ENCODE measurements at regions not wholly inside any gene's neighbourhood (a gene's known extent, or its start where the extent isn't known, plus 50 kb on each side); places are given as distances from the start of the nearest gene placed in this dataset.

DNA sequence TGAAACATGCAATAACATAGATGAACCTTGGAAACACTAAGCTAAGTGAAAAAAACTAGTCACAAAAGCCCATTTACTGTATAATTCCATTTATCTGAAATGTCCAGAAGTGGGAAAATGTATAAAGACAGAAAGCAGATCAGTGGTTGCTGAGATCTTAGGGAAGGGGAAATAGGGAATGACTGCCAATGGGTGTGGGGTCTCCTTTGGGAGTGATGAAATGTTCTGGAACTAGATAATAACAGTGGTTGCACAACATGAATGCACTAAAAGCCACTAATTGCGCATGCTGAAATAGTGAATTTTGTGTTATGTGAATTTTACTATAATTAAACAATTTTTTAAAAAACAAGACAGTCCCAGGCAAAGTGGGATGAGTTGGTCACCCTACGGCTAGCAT lies 472.8 kb downstream of the CCDC171 start:
- H3K4me3 ChIP-seq (ENCODE audit: low read depth, low read length), result no peak overlapping the region
- no peak for TF ChIP-seq CTCF (IDR thresholded peaks at IDR 0.05; ENCODE audit: low read depth, low read length)
- DNase-seq (ENCODE audit: low read depth, low spot score), result no peak
- in situ Hi-C loops (cut with HindIII; ENCODE audit: low sequenced_read_pairs), result no loop called here

DNA sequence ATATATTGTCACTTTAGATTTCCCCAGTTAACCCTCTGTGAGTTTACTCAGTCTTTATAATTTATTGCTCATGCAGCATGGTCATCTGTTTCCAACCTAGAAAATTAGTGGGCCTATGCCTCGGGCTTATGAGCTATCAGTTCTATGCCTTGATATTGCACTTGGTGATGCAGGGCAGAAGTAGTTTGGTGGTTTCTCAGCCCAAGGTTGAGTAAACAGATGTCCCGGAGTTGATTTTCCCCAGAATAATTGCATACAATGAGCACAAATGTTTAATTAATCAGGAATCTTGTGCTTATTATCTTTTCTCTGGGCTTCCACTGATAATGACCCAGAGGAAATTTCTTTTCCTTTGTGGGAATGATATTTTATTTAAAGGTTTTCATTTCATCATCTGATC lies 474.0 kb downstream of the CCDC171 start:
- no peak overlapping the region for H3K4me3 ChIP-seq (ENCODE audit: low read depth, low read length)
- DNase-seq (ENCODE audit: low read depth, low spot score), result no peak
- TF ChIP-seq CTCF (IDR thresholded peaks at IDR 0.05; ENCODE audit: low read depth, low read length), result no peak
- in situ Hi-C loops (cut with HindIII; ENCODE audit: low sequenced_read_pairs), result no loop called here

DNA sequence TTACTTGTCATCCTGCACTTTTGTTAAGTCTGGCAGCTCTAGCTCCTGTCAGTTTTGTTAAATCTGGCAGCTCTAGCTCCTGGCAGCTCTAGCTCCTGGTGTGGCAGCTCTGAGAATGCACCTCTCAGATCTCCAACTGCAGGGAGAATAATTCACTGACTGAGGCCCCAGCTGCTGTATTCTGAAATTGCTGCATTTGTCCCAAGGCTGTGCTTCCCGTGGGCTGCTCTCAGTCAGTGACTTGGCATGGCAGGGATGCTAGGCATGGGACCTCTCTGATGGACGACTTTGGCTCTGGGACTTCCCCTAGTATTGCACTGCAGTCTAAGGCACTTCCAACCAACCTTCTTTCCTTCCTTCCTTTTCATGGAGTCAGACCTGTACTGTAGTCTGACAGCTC lies 475.7 kb downstream of the CCDC171 start:
- no peak for TF ChIP-seq CTCF (IDR thresholded peaks at IDR 0.05; ENCODE audit: low read depth, low read length)
- DNase-seq (ENCODE audit: low read depth, low spot score), result peak; percentile 28
- in situ Hi-C loops (cut with HindIII; ENCODE audit: low sequenced_read_pairs), result no loop called here
- no peak overlapping the region for H3K4me3 ChIP-seq (ENCODE audit: low read depth, low read length)

GRCh38 chr9:16029046-16029615 lies 476.3 kb downstream of the CCDC171 start:
- in situ Hi-C loops (cut with HindIII; ENCODE audit: low sequenced_read_pairs), result no loop called here
- H3K4me3 ChIP-seq (ENCODE audit: low read depth, low read length), result no peak overlapping the region
- DNase-seq (ENCODE audit: low read depth, low spot score), result peak; percentile 62
- no peak for TF ChIP-seq CTCF (IDR thresholded peaks at IDR 0.05; ENCODE audit: low read depth, low read length)

GRCh38 chr9:16029796-16030363 lies 477.0 kb downstream of the CCDC171 start:
- in situ Hi-C loops (cut with HindIII; ENCODE audit: low sequenced_read_pairs), result no loop called here
- no peak for DNase-seq (ENCODE audit: low read depth, low spot score)
- TF ChIP-seq CTCF (IDR thresholded peaks at IDR 0.05; ENCODE audit: low read depth, low read length), result no peak
- H3K4me3 ChIP-seq (ENCODE audit: low read depth, low read length), result no peak overlapping the region

DNA sequence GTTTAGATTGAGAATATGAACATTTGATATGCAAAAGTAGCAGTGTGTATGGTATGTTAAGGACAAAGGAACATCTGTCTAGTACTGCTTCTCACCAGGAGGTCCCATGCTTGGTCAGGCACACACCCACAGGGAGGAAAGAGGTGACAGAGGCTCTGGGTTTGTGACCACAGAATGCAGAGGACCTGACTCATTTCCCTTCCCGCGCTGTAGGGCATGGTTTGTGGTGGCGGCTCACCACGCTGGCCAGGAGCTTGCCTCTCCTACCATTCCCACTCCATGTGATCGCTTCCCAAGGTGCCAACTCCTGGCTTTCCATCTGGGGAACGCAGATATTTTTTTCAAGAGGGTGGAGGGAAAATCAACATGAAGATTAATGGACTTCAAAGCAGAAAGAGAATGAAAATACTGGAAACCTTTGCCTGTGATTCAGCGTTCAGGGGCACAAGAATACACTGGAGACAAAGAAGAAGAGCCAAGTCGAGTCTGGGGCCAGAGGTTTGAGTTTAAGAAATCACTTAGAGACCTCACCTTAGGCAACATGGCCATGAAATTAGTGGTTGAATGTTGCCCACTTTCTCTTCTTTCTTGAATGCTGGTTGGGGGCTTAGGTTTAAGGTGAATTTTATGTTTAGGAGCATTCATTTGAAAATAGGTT lies 477.8 kb downstream of the CCDC171 start:
- no peak for TF ChIP-seq CTCF (IDR thresholded peaks at IDR 0.05; ENCODE audit: low read depth, low read length)
- peak; percentile 98 for DNase-seq (ENCODE audit: low read depth, low spot score)
- in situ Hi-C loops (cut with HindIII; ENCODE audit: low sequenced_read_pairs), result no loop called here
- no peak overlapping the region for H3K4me3 ChIP-seq (ENCODE audit: low read depth, low read length)

Data from astrocyte of the spinal cord (primary cell).